Smooth muscle cell (in vitro differentiated cells): ENCODE measurements at regions not wholly inside any gene's neighbourhood (a gene's known extent, or its start where the extent isn't known, plus 50 kb on each side); places are given as distances from the start of the nearest gene placed in this dataset.

Source experiments
- DNase-seq: peaks from one replicate; lab custom pipeline; 2025; ENCODE audit not compliant: unreplicated experiment; lab: John Stamatoyannopoulos, UW
- H2AFZ ChIP-seq: fragments of 200-600 bp; sonication (generic); 2 replicates; pipeline ENCODE4 v1.6.0; 2016; ENCODE audit warnings: antibody characterized with exemption, low read depth, mild to moderate bottlenecking
- H3F3A ChIP-seq: fragments of 200-600 bp; sonication (generic); 2 replicates; pipeline ENCODE4 v1.6.0; 2017; ENCODE audit warnings: antibody characterized with exemption, low read depth
- H3K27ac ChIP-seq: fragments of 200-600 bp; sonication (generic); 2 replicates; pipeline ENCODE4 v1.5.1; 2016; ENCODE audit warnings: low read depth, mild to moderate bottlenecking
- H3K27me3 ChIP-seq: fragments of 200-600 bp; sonication (generic); 2 replicates; pipeline ENCODE4 v1.6.1; 2016; ENCODE audit warnings: low read depth, mild to moderate bottlenecking
- H3K36me3 ChIP-seq: fragments of 200-600 bp; sonication (generic); 2 replicates; pipeline ENCODE4 v1.5.1; 2016; ENCODE audit warnings: low read depth
- H3K4me1 ChIP-seq: fragments of 200-600 bp; sonication (generic); 2 replicates; pipeline ENCODE4 v1.5.1; 2016; ENCODE audit warnings: low read depth
- H3K4me2 ChIP-seq: fragments of 200-600 bp; sonication (generic); 2 replicates; pipeline ENCODE4 v1.6.0; 2016; ENCODE audit warnings: mild to moderate bottlenecking
- H3K4me3 ChIP-seq: fragments of 200-600 bp; sonication (generic); 2 replicates; pipeline ENCODE4 v1.5.1; 2016; ENCODE audit warnings: mild to moderate bottlenecking
- H3K79me2 ChIP-seq: fragments of 200-600 bp; sonication (generic); 2 replicates; pipeline ENCODE4 v1.6.0; 2016; ENCODE audit warnings: low read depth, mild to moderate bottlenecking
- H3K9ac ChIP-seq: fragments of 200-600 bp; sonication (generic); 2 replicates; pipeline ENCODE4 v1.6.0; 2016; ENCODE audit warnings: low read depth
- H3K9me3 ChIP-seq: fragments of 200-600 bp; sonication (generic); replicated peaks from 2 replicates; pipeline ENCODE4 v1.5.1; 2016; ENCODE audit warnings: low read depth
- H4K20me1 ChIP-seq: fragments of 200-600 bp; sonication (generic); 2 replicates; pipeline ENCODE4 v1.6.0; 2016; ENCODE audit warnings: low read depth
- CTCF ChIP-seq: fragments of 200-600 bp; sonication (generic); IDR thresholded peaks from 2 replicates; pipeline ENCODE4 v1.5.1; 2017; ENCODE audit warnings: borderline replicate concordance, mild to moderate bottlenecking, antibody characterized with exemption; ENCODE audit not compliant: insufficient read depth, poor library complexity, severe bottlenecking
- WGBS: methylation state at CpG from one replicate; pipeline ENCODE4 v1.1.7; 2016; ENCODE audit warnings: low lambda C conversion rate; 5-methylcytosine and 5-hydroxymethylcytosine counted together

DNA sequence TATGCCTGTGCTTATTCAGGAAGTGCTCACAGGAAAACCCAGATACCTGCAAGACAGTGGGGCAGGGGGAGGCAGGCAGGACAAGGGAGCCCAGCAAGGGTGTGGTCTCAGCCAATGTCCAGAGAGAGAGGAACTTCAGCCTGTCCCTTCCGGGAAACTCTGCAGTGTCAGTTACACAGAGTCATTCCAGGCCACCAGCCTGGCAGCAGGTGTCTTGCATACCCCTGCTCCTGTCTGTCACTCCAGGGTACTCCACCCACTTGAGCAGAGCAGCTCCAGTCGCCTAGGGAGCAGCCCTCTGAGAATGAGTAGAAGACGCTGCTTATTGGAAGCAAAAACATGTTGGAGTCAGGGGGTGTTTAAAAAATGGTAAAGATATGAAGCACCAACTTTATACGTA is 431.2 kb upstream of the RGMA start:
- no peak overlapping the region for H3K27ac ChIP-seq
- H3K27me3 ChIP-seq = peaks cover 31% of the 10 kb centered on the region
- no peaks in the 10 kb centered on the region for H3K79me2 ChIP-seq
- H3F3A ChIP-seq = no peaks in the 10 kb centered on the region
- 65% methylated on average over 4 of the region's 4 CpGs for WGBS
- no peaks in the 10 kb centered on the region for H3K4me1 ChIP-seq
- no peak overlapping the region for H3K4me2 ChIP-seq
- H3K4me3 ChIP-seq = no peak overlapping the region
- H2AFZ ChIP-seq = no peak overlapping the region
- no peak for DNase-seq
- no peaks in the 10 kb centered on the region for H3K36me3 ChIP-seq
- H3K9me3 ChIP-seq = no peaks in the 10 kb centered on the region
- H4K20me1 ChIP-seq = no peaks in the 10 kb centered on the region
- no peak overlapping the region for H3K9ac ChIP-seq
- no peak for TF ChIP-seq CTCF

- H3K4me3 ChIP-seq = no peak overlapping the region
- TF ChIP-seq CTCF = no peak
- no peaks in the 10 kb centered on the region for H3K36me3 ChIP-seq
- DNase-seq = no peak
- H3K9ac ChIP-seq = no peak overlapping the region
- peaks cover 29% of the 10 kb centered on the region for H3K27me3 ChIP-seq
- WGBS = 52% methylated on average over 3 of the region's 3 CpGs
- H3K9me3 ChIP-seq = no peaks in the 10 kb centered on the region
- no peak overlapping the region for H3K27ac ChIP-seq
- H2AFZ ChIP-seq = no peak overlapping the region
- no peaks in the 10 kb centered on the region for H3K4me1 ChIP-seq
- no peaks in the 10 kb centered on the region for H4K20me1 ChIP-seq
- no peaks in the 10 kb centered on the region for H3K79me2 ChIP-seq
- H3F3A ChIP-seq = no peaks in the 10 kb centered on the region
- H3K4me2 ChIP-seq = no peak overlapping the region
Measured at GRCh38 chr15:93519599-93519998, 430.6 kb upstream of the RGMA start.

- H3K27ac ChIP-seq = no peak overlapping the region
- H3K4me2 ChIP-seq = no peak overlapping the region
- WGBS = 90% methylated on average over 3 of the region's 3 CpGs
- no peak for TF ChIP-seq CTCF
- no peak overlapping the region for H3K9ac ChIP-seq
- no peaks in the 10 kb centered on the region for H3K79me2 ChIP-seq
- H3F3A ChIP-seq = no peaks in the 10 kb centered on the region
- H2AFZ ChIP-seq = no peak overlapping the region
- no peaks in the 10 kb centered on the region for H3K36me3 ChIP-seq
- peaks cover 13% of the 10 kb centered on the region for H3K27me3 ChIP-seq
- no peaks in the 10 kb centered on the region for H3K4me1 ChIP-seq
- no peaks in the 10 kb centered on the region for H4K20me1 ChIP-seq
- no peak for DNase-seq
- no peaks in the 10 kb centered on the region for H3K9me3 ChIP-seq
- no peak overlapping the region for H3K4me3 ChIP-seq
Measured at GRCh38 chr15:93517176-93517575, 428.2 kb upstream of the RGMA start.

- H3K27me3 ChIP-seq = peaks cover 6% of the 10 kb centered on the region
- no peaks in the 10 kb centered on the region for H3F3A ChIP-seq
- H3K4me2 ChIP-seq = no peak overlapping the region
- no peaks in the 10 kb centered on the region for H3K9me3 ChIP-seq
- no peaks in the 10 kb centered on the region for H3K79me2 ChIP-seq
- peaks cover 15% of the 10 kb centered on the region for H3K4me1 ChIP-seq
- no peak overlapping the region for H3K9ac ChIP-seq
- no peak overlapping the region for H3K4me3 ChIP-seq
- 85% methylated on average over 5 of the region's 5 CpGs for WGBS
- no peak overlapping the region for H3K27ac ChIP-seq
- no peaks in the 10 kb centered on the region for H4K20me1 ChIP-seq
- H3K36me3 ChIP-seq = no peaks in the 10 kb centered on the region
- TF ChIP-seq CTCF = no peak
- H2AFZ ChIP-seq = no peak overlapping the region
- DNase-seq = no peak
Measured at GRCh38 chr15:93515256-93516051, 426.4 kb upstream of the RGMA start.
